ENCODE measurements at regions not wholly inside any gene's neighbourhood (a gene's known extent, or its start where the extent isn't known, plus 50 kb on each side); places are given as distances from the start of the nearest gene placed in this dataset.

DNA sequence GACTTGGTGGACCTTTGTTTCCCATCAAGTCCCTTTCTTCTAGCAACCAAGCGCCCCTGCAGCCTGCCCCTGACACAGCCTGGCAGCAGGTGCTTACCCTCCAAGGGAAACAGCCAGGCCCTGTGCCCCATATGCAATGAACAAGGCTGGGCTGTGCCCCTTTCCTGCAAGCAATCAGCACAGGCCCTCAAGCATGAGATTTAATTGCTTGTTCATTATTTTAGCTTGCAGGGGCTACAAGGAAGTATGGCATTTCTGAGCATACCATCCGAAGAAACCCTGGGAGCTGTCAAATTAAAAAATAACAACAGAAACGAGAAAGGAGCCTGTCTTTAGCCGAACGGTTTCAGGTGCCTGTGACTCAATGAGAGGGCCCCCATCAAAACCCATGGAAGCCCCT, 522.9 kb upstream of the ARID1B start:
- no peak for TF ChIP-seq EP300 (IDR thresholded peaks at IDR 0.05)
- TF ChIP-seq, protein P1, sequence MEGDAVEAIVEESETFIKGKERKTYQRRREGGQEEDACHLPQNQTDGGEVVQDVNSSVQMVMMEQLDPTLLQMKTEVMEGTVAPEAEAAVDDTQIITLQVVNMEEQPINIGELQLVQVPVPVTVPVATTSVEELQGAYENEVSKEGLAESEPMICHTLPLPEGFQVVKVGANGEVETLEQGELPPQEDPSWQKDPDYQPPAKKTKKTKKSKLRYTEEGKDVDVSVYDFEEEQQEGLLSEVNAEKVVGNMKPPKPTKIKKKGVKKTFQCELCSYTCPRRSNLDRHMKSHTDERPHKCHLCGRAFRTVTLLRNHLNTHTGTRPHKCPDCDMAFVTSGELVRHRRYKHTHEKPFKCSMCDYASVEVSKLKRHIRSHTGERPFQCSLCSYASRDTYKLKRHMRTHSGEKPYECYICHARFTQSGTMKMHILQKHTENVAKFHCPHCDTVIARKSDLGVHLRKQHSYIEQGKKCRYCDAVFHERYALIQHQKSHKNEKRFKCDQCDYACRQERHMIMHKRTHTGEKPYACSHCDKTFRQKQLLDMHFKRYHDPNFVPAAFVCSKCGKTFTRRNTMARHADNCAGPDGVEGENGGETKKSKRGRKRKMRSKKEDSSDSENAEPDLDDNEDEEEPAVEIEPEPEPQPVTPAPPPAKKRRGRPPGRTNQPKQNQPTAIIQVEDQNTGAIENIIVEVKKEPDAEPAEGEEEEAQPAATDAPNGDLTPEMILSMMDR (IDR thresholded peaks at IDR 0.05) = no peak
